ENCODE measurements at regions not wholly inside any gene's neighbourhood (a gene's known extent, or its start where the extent isn't known, plus 50 kb on each side); places are given as distances from the start of the nearest gene placed in this dataset.

DNA sequence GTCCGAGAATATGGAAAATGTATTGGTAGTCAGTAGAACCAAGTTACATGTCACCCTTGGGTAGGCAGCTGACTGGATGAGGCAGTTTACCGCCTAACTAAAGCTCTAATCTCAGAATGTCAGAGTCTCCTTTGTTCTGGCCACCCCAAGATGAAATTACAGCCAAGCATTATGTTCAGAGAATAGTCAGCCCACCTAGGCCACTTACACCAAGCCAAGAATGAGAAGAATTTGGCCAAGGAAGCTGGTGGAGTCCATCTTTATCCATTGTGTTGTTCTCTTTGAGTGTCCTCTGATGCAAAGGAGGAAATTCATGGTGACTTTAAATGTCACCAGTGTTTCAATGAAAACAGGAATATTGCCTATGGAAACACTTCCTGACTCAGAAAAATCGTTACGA is 275.1 kb upstream of the MAP3K1 start:
- no peak for DNase-seq

DNA sequence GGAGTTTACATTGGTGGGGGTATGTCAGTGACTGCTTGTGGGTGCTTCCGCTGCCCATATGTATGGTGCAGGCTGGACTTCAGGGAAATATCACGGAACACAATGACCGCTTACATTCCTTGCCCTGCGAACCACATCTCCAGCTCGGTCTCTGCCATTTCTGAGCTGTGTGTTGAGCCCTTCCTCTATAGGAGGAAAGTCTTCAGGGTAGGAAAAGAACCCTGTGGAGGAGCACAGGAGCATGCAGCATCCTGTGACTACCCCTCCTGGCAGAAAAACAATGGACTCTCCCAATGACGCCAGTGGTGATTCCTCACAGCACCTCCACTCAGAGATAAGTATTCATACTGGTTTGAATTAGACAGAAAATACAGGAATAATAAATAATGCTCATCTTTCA is 276.8 kb upstream of the MAP3K1 start:
- no peak for DNase-seq

DNA sequence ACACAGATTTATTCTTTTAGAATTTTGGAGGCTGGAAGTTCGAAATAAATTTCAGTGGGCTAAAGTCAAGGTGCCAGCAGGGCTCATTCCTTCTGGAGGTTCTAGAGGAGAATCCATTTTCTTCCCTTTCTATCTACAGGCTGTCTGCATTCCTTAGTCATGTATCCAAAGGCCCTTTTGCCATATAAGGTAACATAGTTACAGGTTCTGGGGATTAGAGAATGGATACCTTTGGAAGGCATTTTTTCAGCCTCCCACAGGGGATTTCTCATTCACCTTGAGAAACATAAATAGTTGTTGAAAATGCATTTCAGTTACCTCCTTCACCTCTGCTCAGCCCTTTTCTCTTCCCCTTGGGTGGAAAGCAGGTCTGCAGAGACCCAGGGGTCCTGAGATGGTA is 280.0 kb upstream of the MAP3K1 start:
- DNase-seq, result no peak

DNA sequence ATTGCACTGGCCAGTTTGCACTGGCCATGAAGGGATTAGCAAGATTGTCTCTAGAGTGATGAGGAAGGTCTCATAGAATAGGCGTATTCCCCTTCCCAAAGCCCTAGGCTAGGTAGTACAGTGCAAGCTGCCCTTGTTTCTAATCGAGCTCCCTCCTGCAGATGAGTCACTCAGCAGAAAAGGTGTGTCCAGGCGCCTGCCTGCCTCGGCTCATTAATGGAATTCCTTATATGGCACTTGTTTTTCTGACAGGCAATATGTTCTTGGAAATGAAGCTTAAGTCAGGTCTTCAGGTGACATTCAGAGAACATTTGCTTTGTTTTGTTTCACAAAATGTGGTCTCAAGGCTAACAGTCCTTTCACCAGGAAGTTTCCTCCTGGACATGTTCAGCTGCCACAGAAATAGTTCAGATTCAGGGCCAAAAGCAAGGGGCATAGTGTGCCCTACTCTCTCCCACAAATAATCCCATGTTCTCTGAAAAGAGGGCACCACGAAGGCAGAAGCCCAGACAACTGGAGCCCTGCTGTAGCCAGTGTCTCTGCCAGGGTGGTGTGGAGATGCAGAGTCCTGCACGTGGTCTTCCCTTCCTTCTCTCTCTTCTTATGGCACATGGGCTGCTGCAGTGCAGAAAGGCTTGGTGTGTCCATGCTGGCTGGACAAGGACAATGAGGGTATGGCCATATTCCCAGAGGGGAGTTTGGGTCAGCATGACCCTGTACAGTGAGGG is 281.1 kb upstream of the MAP3K1 start:
- peak; percentile 59 for DNase-seq

DNA sequence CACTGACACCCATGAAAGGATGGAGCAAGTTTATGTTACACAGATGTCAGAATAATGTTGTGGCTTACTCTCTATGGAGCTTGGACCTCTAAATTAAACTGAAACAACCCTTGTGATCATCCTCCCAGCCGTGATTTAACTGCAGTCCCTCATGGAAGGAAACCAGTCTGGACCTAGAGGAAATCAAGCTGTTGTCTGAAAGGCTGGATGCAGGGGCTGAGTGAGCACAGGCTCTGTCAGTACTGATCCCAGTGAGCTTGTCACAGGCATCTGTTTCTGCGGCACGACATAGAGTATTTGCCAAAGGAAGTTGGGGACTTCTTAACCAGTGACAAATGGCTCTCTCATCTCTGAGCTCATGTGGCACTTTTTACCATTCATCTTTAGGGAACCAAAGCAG is 282.9 kb upstream of the MAP3K1 start:
- no peak for DNase-seq

DNA sequence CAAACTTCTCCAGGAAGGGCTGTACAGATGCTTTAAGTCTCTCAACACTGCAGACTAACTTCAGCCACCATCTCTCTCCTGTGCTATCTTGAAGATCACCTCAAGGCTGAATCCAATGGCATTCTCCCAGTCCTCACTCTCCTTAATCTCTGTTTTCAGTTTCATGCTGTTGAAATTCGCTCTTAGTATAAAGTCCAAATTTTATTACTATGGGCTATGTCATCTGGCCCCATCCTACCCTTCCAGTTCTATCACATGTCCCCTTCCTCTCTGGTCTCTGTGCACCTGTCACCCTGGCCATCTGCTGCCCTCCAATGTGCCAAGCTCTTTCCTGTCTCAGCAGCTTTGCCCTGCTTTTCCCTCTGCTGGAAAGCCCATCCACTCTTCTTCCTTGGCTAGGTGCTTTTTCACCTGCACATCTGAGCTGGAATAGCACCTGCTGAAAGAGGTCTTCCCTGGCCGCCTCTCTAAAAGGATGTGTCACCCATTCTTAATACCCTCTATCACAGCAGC is 284.7 kb upstream of the MAP3K1 start:
- no peak for DNase-seq

DNA sequence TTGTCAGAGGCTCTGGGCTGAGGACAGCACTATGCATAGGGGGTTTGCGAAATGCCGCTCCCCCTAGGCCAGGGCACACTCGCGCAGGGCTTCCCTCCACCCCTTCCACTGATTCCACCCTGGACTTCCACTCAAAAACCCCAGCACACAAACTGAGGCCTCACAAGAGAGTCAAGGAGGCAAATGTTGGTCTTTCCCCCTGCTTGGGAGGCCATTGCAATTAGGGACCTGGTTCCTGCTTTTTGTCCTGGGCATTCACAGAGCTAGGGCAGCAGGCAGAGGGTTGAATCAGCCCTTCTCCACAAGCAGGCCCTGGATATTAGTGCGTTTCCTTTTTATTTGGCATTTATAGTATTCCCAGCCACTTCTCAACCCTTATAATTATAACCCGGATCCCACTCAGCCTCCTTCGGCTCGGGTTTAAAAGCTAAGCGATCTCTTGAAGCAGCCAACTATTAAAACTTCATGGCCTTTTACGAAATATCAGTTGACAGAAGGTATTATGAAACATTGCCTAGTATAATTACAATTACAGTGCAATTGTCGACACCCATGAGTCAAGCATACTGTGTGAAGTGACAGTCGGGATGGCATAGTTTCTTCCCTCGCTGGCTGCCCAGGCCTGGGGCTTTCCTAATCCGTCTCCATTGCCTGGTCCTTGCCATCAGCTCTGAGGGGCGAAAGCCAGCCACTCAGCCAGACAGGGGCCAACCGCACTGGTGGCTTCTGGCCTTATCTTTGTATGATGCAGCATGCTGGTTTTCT is 285.5 kb upstream of the MAP3K1 start:
- DNase-seq, result no peak

DNA sequence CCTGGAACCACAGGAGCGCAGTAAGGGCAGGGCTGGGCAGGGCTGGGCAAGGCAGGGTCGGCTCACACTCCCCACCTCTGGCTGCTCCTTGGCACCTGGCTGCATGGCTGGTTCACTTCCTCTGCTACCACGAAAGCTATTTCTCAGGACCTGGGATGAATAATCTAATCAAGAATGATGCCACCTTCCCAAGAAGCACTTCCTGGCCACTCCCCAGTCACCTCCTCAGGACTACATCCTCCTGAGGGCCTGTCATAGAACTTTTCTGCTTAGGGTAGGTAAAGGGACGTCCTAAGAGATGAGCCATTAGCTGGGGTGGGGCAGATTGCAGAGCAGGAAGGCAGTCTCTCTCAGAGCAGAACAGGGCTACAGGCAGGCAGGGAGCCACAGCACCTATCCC is 288.2 kb upstream of the MAP3K1 start:
- no peak for DNase-seq

DNA sequence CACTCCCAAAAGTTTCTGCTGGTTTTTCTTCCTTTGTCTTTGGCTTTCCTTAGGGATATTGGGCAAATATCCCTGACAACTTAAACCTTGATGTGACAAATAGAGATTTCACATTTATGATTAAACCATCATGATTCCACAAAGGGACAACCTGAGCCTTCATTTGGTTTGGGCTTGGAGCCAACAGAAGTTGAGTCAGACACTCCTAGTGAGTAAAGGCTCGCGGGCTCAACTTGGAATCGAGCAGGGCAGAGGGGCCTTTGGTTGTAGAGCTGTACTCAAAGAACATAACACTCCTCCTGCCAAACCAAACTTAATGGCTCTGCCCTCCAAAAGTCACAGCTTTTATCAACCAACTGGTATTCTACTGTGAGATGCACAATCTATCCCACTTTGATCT is 290.2 kb upstream of the MAP3K1 start:
- peak; percentile 18 for DNase-seq

DNA sequence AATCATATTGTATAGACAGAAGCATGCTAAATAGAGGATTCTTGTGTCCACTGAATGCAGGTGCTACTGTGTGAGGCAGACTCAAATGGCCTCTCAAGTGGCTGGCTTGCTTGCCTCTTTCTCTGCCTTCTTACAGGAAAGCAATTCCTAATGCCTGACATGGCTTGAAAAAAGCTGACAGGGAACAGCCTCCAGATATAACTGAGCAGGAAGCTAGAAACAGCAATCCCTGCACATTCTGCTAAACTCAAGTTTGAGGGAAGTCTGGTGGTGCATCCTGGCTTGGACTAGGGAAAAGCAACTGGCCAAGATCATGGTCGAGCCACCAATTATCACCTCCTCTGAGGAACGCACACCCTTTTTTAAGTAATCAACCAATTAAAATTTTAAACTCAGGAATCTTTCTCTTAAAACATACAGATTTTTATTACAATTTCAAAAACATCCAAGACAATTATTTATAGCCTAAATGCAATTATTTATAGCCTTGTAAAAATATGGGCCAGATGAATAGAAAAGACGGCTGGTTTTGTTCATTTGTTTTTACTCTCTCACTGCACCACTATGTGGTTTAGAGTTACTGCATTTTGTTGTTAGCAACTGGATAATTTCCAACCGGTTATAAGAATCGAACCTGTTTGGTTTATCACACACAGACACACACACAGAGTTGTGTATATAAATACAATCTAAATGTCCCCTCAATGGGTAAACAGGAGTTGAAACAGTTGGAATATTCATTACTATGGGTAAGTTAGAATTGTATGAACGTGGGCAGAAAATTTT is 290.9 kb upstream of the ANKRD55 start:
- DNase-seq, result peak; percentile 7

DNA sequence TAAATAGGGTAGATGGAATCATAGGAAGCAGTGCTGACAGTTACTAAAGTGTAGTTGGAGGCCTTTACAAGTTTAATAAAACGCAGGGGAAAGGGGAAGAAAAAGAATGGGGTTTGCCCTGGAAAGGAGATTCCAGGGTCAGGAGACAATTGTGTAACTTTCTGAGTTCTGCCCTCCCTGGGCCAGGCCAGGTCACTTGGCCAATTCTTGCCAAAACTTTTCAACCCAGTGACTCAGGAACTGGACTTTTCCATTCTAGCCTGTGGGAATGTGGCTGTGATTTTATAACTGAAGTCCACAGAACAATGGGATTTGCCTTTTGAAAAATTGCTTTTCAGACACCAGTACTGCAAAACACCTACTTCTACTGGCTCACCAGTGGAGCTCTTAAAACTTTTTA is 289.8 kb upstream of the ANKRD55 start:
- no peak for DNase-seq

DNA sequence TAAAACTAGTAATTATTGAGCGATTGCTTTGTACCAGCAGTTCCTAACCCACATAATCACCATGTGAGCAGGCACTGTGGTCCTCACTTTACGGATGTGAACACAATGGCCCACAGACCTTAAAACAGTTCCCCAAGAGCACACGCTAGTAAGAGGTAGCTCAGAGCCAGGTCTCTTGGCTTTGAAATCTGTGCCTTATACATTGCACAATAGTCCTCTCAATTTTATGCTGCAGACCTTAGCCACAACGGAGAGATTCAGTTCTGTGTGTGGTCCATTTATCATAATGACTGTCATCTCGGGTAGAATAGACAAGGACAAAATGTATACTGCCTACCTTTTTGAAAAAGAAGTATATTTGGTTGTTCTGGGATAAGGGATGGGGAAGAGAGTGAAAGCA is 289.0 kb upstream of the ANKRD55 start:
- DNase-seq, result no peak

DNA sequence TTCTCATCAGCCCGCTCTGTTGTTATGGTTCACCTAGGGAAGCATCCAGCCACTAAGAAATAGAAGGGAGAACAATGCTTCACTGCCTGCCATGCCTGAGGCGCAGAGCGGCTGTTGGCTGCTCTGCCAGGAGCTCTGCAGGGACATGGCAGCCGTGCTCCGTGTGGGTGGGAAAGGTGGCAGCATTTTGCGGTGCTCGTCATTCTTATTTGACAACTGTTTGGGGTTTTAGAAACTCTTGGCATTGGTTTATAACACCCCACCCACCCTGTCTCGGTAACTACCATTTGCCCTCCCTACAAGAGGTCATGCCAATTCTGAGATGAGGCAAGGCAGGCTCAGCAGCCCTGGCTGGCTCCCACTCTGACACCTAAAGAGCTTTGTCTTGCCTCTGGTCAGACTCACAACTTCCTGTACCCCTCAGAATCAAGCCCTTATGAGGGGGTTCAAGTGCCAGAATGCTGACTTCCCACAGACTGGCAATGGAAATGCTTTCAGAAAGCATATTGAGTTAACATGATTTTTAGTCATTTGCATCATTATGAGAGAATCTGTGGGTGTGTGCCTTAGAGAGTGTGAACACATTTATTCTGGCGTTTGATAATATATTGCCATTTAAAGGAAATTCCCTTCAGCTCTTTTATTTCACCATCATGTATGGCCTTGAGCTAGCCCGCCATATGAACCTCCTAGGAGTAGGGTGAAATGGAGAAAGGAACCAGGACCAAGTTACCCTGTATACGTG is 288.0 kb upstream of the ANKRD55 start:
- no peak for DNase-seq

DNA sequence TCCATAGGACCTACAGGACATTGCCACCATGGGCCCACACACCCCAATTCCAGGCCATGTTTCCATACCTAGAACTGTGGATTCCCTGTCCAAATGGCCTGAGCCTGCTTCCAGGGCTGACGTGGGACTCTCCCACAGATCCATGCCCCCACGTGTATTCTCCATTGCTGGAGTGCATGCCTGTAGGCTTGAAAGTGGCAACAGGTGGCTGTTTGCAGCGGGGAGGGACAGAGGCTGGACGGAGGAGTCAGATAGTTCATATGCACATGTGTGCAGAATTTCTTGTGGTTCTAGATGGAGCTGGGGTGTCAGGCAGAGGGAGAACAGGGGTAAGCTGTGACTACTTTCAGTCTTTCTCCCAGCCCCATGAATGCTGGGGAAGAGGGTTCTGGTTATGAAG is 285.7 kb upstream of the ANKRD55 start:
- DNase-seq, result no peak

DNA sequence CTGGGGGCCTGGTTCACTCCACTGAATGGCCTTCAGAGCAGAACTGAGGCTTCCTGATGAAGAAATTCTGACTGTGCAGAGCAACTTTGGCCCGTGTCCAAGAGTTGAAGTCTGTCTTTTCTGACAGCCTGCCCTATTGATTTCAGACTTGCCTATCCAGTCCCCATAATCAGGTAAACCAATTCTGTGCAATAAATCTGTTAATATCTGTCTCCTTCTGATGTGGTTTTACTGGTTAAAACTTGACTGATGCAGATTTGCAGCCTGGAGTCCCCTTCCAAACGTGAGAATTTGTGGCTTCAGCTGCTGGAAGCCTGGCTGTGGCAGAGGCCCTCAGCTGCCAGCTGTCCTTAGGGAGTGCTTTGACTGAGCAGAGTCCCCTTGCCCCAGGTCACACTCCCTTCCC is 283.9 kb upstream of the ANKRD55 start:
- DNase-seq, result no peak

DNA sequence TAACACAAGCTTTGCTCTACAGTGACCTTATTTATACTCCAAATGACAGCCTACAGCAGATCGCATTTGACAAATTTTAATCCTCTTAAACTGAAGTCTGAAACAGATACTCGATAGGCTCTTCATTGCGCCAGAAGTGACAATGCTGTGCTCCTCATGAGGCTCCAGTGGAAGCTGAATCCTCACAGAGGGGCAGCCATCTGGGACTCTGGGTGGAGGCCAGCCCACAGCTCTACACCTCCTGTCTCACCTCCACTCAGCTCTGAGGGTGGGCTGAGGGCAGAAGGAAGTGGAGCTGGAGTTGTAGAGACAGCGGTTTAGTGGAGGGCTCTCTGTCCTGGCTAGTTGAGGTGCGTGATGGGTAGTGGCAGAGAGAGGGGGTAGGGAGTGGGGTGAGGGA is 283.3 kb upstream of the ANKRD55 start:
- DNase-seq, result no peak

DNA sequence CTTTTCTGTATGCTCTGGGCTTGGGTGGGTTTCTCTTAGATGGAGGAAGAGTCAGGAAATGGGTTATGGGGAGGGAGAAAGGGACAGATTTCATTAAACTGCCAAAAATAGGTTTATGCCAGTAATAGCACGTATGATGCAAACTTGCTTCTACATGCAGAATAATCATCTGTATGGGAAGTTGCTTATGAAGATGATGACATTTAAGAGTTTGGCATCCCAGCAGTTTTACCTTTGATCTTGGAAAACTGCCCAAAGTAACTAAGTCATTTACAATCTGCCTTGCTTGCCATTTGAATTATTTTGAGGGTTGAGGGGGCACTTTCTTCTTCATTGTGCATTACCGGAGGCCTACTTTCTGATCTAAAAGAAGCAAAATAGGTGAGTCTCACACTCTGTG is 282.9 kb upstream of the ANKRD55 start:
- no peak for DNase-seq

DNA sequence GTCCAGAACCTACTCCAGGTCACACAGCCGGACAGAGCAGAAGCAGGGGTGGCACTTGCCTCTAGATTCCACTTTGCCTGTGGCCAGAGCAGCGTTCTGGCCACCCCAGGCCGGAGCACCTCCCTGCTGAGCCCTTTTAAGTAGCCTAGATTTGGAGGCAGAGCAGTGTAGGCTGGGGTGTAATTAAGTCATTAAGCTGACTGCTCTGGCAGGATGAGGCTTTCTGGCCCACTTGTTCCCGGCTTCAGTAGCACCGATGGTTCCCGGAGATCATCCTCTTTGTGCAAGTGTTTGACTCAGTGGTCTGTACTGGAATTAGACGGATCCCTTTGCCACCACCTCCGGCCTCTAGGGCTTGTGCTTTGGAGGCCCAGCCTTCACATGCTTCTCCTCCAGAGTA is 281.9 kb upstream of the ANKRD55 start:
- no peak for DNase-seq

DNA sequence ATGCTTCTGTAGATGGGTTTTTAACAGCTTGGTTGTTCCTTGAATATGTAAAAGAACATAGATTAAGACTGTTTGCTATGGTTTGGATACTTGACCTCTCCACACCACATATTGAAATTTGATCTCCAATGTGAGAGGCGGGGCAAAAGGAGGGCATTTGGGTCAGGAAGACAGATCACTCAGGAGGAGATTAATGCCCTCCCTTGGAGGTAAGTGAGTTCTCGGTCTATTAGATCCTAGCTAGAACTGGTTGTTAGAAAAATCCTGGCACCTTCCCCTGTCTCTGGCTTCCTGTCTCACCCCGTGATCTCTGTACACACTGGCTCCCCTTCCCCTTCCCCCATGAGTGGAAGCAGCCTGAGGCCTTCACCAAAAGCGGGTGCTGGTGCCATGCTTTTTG is 281.1 kb upstream of the ANKRD55 start:
- DNase-seq, result peak; percentile 12

DNA sequence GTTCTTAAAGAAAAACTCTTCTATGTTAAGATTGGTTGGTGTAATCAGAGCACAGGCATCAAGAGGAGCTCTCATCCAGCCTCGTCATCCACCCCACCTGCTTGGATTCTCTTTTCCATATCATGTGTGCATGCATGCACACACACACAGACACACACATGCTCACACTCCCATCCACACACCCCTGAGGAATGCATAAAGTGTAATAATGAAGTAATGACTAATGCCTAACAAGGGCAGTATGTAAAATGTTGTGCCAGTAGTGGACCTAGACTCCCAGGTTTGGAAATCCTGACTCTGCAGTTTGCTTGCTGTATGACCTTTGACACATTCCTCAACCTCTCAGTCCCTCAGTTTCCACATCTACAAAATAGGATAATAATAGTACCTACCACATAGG is 280.0 kb upstream of the ANKRD55 start:
- no peak for DNase-seq

DNA sequence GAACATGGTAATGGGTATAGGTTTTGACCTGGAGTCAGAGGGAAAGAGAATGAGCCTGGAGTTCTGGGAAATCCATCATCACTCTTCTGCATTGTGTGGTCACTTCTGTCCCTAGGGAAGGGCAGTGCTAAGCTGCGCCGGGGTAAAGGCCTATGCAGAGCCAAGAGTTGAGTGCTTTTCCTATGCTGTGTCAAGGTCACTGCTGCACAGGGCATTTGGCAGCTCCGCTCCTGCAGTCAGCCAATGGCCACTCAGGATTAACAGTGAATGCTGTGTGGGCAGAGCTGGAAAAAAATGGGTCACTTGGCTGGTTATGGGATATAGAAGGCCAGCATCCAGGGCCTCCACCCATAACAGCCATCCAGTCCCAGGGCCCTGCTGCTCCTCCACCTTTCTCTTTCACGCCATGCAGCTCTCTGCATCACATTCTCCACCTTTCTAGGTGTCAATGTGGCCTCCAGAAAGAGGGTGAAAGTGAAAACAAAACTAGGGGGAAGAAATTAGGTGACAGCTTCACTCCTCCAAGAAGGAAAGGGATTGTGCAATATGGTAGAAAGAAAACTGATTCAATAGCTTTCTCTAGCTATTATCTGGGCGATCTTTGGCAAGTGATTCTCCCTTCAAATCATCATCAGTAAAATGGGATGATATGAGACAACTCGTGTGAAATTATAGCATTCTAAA is 279.3 kb upstream of the ANKRD55 start:
- no peak for DNase-seq

DNA sequence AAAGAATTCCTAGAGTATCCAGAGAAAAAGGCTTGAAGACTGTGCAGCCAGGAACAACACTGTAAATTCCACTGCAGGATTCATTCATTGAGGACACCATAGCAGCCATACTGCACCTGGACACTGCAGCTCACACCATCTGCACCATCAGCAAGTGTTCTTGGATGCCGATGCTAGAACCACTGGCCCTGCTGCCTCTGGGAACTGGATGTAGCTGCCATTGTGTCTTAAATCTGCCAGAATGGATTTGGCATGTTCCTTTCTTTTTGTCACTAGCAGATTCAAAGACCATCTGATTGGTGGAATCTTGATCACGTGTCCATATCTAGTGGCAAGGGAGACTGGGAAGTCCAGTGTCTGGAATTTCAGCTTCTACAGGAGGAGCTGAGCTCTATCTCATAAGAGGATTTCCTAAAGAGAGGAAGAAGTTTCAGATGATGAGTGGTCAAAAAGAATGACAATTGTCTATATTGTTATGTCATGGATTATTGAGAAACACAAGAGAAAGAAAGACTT is 278.3 kb upstream of the ANKRD55 start:
- DNase-seq, result no peak
